GM12891 (cell line): ENCODE measurements at regions not wholly inside any gene's neighbourhood (a gene's known extent, or its start where the extent isn't known, plus 50 kb on each side); places are given as distances from the start of the nearest gene placed in this dataset.
"Not testable (repeated sequence)": the region's sequence is repeated elsewhere in the genome, so short reads cannot be mapped to it uniquely, and the experiment has no call there.

ENCODE experiments used
- DNase-seq: peaks from one replicate; pipeline ENCODE4 v3.0.0; 2011; ENCODE audit warnings: low spot score; ENCODE audit not compliant: insufficient read length
- FAIRE-seq: peaks from 2 replicates; lab custom pipeline; 2011; peaks lifted over from hg19 to GRCh38; lab: Jason Lieb, UNC
- PAX5 ChIP-seq: IDR thresholded peaks from 2 replicates; pipeline ENCODE4 v1.6.1; 2011; ENCODE audit warnings: low read length, moderate library complexity, mild to moderate bottlenecking; ENCODE audit not compliant: insufficient read depth, severe bottlenecking
- POLR2A ChIP-seq: IDR thresholded peaks from 2 replicates; pipeline ENCODE4 v1.6.1; 2011; ENCODE audit warnings: low read depth, low read length, control low read depth
- POLR2AphosphoS5 ChIP-seq: IDR thresholded peaks from 2 replicates; pipeline ENCODE4 v1.6.1; 2011; ENCODE audit warnings: low read depth, low read length, control low read depth
- POU2F2 ChIP-seq: IDR thresholded peaks from 2 replicates; pipeline ENCODE4 v1.6.1; 2011; ENCODE audit warnings: low read depth, mild to moderate bottlenecking, control low read depth, low read length, moderate library complexity
- SPI1 ChIP-seq: IDR thresholded peaks from 2 replicates; pipeline ENCODE4 v1.6.1; 2011; ENCODE audit warnings: low read depth, low read length, control low read depth
- TAF1 ChIP-seq: IDR thresholded peaks from 2 replicates; pipeline ENCODE4 v1.6.1; 2011; ENCODE audit warnings: low read depth, low read length, control low read depth

DNA sequence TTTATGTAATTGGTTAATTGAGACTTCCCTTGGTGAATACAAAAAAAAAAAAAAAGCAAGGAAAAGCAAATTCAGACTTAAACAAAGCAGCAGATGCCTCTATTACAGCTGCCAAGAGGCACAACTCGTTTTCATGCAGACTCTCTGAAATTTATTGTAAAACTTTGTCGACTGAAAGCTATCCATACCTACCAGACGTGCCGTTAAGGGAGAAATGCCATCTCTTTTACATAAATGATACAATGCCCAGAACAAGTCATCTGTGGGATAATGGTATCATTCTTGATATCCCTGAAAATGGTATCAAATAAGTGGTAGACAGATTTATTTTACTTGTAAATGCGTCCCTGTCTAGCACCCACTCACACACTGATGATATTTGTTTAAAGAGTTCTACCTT, 724.2 kb downstream of the NSUN3 start:
- FAIRE-seq (no peak), DNase-seq (no peak)
- TF ChIP-seq SPI1, result no peak
- no peak for TF ChIP-seq PAX5
- TF ChIP-seq POLR2AphosphoS5, result no peak
- no peak for TF ChIP-seq POLR2A
- TF ChIP-seq TAF1, result no peak
- TF ChIP-seq POU2F2, result no peak

DNA sequence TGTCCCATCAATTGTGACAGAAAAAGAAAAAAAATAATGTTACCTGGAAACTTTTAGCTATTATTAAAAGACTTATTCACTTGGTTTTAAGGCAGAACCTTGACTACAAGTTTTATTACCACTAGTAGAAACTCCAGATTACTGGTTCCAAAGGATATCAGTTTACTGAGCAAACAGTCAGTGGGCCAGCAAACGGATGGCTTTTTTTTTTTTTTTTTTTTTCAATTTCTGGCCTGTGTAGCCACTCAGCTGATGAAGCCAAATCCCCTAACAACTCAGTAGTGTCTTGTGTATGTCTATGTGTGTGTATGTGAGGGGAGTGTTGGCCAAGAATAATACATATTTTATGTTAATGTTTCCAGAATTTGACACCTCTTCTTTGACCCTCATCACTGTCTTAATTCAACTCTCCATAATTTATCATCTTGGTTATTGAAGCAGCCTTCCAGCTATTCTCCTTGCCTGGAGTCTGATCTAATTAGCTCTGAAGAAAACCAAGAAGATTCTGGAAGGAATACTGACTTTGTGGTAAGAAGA, 724.9 kb downstream of the NSUN3 start:
- FAIRE-seq, result no peak
- TF ChIP-seq PAX5 (no peak), SPI1 (no peak), POU2F2 (no peak), POLR2A (no peak), TAF1 (no peak), POLR2AphosphoS5 (no peak)
- no peak for DNase-seq

DNA sequence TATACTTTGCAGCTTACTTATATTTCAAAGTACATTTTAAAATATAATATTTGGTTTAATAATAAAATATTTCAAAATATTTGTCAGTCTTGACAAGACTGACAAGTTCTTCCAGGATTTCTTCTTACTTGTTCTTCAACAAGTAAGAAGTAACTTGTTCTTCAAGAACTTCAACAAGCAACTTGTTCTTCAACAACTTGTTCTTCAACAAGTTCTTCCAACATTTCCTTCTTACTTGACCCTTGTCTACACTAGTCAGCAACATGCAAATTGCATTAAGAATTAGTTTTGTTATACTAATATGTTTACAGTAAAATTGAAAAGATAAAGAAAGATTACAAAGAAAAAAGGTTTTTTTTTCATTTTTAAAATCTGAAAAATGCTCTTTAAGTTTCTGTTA, 731.7 kb downstream of the NSUN3 start:
- TF ChIP-seq POU2F2 (no peak), PAX5 (no peak), TAF1 (no peak), POLR2A (no peak), SPI1 (no peak), POLR2AphosphoS5 (no peak)
- FAIRE-seq, result no peak

GRCh38 chr3:94799420-94800060, 736.7 kb downstream of the NSUN3 start:
- no peak for TF ChIP-seq POLR2A
- no peak for TF ChIP-seq SPI1
- TF ChIP-seq TAF1, result no peak
- TF ChIP-seq POLR2AphosphoS5, result no peak
- no peak for TF ChIP-seq POU2F2
- no peak for TF ChIP-seq PAX5
- DNase-seq (no peak), FAIRE-seq (no peak)

More for the DNA sequence above, 731.7 kb downstream of the NSUN3 start:
- no peak for DNase-seq

DNA sequence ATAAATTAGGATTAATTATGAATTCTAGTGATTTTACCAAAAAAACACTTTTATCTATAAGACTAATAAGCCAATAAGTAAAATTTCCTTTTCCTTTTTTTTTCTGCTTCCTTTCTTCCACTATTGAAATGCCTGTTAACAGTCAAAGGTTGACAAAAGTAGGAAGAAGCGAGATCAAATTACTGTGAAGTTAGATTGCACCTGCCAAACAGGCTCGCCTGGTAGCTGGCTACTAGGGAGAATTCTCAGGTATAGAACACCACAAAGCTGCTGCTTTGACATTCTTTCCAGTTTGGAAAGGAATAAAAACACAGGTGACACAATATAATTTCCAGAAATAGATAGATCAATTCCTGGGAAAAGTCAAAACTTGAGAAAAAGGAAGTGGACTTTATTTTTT, 749.0 kb downstream of the NSUN3 start:
- TF ChIP-seq POU2F2 (no peak), PAX5 (no peak), POLR2AphosphoS5 (no peak), SPI1 (no peak), POLR2A (no peak), TAF1 (no peak)
- FAIRE-seq (no peak), DNase-seq (no peak)

GRCh38 chr3:94821241-94821640, 758.4 kb downstream of the NSUN3 start:
- no peak for TF ChIP-seq POLR2A
- DNase-seq, result no peak
- no peak for FAIRE-seq

DNA sequence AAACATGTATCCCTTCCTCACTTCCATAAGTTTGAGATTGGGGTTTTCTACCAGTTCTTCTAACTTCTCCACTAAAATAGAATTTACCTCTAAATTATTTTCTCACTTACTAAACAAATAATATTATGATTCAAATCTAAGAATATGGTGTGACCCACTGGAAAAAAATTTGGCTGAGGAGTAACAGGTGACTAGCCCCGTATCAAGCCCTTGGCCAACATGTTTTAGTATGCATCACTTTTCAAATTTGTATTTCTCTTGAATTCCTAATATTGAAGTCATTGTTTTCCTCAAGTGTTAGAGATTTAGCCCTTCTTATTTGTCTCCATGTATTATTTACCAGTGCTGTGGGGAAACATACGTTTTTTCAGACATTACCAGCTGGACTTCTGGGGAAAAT, 759.4 kb downstream of the NSUN3 start:
- DNase-seq (no peak), FAIRE-seq (no peak)
- no peak for TF ChIP-seq POLR2A
- no peak for TF ChIP-seq PAX5
- TF ChIP-seq POU2F2, result no peak
- TF ChIP-seq POLR2AphosphoS5, result no peak
- no peak for TF ChIP-seq TAF1
- TF ChIP-seq SPI1, result no peak

DNA sequence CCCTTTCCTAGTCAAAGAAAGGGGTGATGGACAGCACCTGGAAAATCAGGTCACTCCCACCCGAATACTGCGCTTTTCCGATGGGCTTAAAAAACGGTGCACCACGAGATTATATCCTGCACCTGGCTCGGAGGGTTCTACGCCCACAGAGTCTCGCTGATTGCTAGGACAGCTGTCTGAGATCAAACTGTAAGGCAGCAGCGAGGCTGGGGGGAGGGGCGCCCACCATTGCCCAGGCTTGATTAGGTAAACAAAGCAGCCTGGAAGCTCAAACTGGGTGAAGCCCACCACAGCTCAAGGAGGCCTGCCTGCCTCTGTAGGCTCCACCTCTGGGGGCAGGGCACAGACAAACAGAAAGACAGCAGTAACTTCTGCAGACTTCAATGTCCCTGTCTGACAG, 783.4 kb downstream of the NSUN3 start:
- not testable (repeated sequence) for DNase-seq, FAIRE-seq

- DNase-seq (no peak), FAIRE-seq (no peak)
- TF ChIP-seq POU2F2, result no peak
- no peak for TF ChIP-seq TAF1
- TF ChIP-seq PAX5, result no peak
- no peak for TF ChIP-seq SPI1
- TF ChIP-seq POLR2A, result no peak
- no peak for TF ChIP-seq POLR2AphosphoS5
Measured at GRCh38 chr3:94862703-94863102, 799.8 kb downstream of the NSUN3 start.

DNA sequence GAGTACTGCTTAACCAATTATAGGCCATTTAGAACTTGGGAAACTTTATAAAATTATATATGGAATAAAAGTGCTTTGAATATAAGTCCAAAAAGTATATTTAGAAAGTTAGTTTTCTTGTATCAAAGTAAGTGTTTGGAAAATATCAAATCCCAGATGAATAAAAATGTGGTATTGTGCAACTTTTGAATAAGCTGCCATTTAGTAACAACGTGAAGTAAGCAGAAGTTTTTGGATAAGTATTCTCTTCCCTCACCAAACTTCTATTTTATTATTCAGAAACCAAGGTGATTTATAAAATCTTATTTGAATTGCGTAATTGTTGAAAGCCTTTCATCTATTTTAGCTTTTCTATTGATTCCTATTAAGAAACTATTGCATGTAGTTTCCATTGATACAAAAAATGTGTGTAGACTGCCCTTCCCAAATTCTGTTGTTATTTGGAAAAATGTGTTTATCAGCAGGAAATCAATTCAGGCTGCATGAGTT, 806.2 kb downstream of the NSUN3 start:
- DNase-seq, result no peak

More for the DNA sequence above, 806.2 kb downstream of the NSUN3 start:
- TF ChIP-seq POU2F2 (no peak), POLR2A (no peak), PAX5 (no peak), POLR2AphosphoS5 (no peak), SPI1 (no peak), TAF1 (no peak)
- FAIRE-seq, result no peak
